IPS DF 19.7 (cell line): ENCODE measurements at regions not wholly inside any gene's neighbourhood (a gene's known extent, or its start where the extent isn't known, plus 50 kb on each side); places are given as distances from the start of the nearest gene placed in this dataset.

Experiments used
- DNase-seq: peaks from one replicate; pipeline ENCODE4 v3.0.0-alpha.2; 2013; ENCODE audit warnings: low read depth, low spot score

GRCh38 chr3:102113421-102114041 is 264.2 kb downstream of the NFKBIZ start:
- DNase-seq, result no peak

DNA sequence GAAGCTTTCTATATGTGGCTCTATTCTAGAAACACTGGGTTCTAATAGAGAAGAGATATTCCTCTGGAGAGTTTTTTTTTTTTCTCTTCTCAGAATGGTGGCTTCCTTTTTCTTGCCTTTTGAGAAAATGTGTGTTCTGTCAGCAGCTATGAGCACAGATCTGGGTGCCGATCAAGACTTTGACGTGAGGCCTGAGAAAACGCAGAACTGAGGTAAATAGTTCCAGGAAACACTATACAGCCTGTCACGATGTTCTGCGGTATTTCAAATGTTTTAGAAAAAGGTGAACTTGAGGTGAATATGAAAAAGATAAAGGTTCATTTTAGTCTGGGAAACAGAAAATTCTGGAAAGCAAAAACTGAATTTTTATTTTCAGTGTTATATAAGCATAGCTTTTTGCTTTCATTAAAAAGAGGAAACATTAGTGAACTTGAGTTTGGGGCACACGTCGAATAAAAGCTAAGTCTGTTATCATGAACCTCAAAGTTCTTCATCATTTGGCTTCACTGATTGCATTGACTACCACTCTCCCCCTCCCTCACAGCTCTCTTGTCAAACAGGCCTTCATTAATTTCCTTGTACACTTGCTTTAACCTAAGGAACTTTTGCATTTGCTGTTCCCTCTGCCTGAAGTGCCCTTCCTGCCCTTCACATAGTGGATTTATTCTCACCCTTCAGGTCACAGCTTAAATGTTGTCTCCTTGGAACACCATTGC is 265.1 kb downstream of the NFKBIZ start:
- DNase-seq, result no peak

DNA sequence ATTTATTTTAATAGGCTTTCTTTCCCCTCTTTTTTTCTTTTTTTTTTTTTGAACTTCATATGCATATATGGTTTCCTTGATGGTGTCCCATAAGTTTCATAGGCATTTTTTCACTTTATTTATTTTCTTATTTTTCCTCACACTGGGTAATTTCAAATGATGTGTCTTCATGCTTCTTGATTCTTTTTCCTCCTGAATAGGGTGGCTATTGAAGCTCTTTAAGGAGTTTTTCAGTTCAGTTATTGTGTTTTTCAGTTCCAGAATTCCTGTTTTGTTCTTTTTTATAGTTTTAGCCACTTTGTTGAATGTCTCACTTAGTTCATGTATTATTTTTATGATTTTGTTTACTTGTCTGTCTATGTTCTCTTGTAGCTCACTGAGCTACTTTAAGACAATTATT is 273.2 kb downstream of the NFKBIZ start:
- no peak for DNase-seq

GRCh38 chr3:102123590-102124190 is 274.4 kb downstream of the NFKBIZ start:
- no peak for DNase-seq

GRCh38 chr3:102124282-102124681 is 275.0 kb downstream of the NFKBIZ start:
- DNase-seq, result no peak

GRCh38 chr3:102124704-102125103 is 275.4 kb downstream of the NFKBIZ start:
- no peak for DNase-seq

- DNase-seq, result no peak
Observed at GRCh38 chr3:102125197-102125993, 276.1 kb downstream of the NFKBIZ start.

- DNase-seq, result no peak
Observed at GRCh38 chr3:102125994-102126368, 276.7 kb downstream of the NFKBIZ start.

DNA sequence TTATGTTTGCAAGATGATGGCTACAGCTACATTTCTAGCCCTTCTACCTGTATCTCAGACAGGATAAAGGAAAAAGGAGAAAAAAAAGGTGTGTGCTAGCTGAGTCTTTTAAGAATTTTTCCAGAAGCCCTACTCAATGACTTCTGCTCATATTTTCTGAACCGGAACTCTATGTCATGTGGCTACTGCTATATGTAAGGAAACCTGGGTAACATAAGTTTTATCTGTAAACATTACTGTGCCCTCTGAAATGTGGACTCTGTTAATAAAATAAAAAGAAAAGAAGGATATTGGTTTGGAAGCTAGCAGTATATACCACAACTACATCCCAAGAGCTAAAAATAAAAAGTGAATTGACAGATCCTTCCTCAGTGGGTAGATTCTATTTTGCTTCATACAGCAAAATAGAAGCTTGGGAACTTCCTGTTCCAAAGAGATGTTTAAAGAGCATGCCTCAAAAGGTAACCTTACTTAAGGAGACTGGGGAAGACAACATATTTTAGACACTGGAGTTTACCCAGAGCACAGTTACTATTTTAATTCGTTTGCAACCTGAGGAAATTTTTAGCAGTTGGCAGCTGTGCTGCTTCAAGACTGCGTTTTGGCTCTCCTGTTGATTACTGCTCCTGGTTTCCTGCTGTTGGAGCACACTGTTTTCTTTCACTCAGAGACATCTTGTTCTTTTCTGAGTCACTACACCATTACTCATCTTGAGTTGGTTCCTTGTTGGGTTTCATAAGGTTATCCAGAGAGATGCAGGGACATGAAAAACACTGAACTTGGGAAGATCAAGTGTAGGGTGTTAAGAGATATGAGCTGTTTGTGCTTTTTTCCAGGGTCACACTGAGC is 280.7 kb downstream of the NFKBIZ start:
- no peak for DNase-seq

DNA sequence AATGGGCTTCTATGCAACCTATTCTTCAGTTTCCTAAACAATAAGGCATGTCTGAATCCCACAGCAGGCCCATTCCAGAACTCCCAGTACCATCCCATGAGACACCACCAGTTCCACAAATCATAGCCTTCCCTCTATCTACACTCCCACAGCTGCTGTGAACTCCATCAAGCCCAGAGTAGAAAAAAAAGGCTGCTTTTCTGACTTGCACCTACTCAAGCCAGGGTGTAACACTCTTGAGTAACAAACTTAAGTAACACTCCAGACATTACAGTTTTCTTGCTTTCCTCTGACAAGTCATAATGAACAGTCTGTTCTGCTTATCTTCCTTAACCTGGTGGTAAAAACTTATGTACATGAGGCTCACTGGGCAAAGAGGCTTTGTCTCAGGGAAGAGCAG is 283.1 kb downstream of the NFKBIZ start:
- DNase-seq, result no peak

DNA sequence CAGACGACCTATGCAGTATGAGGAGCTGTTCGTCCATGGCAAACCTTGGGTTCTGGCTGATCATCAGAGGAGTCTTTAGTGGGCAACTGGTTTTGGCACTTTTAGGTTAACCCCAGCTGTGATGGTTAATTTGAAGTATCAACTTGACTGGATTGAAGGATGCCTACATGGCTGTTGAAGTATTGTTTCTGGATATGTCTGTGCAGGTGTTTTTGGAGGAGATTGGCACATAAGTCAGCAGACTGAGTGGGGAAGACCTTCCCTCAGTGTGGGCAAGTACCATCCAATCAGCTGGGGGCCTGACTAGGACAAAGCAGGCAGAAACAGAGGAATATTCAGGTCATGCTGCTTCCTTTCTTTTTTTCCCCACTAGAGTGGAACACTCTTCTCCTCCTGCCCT is 284.1 kb downstream of the NFKBIZ start:
- no peak for DNase-seq

DNA sequence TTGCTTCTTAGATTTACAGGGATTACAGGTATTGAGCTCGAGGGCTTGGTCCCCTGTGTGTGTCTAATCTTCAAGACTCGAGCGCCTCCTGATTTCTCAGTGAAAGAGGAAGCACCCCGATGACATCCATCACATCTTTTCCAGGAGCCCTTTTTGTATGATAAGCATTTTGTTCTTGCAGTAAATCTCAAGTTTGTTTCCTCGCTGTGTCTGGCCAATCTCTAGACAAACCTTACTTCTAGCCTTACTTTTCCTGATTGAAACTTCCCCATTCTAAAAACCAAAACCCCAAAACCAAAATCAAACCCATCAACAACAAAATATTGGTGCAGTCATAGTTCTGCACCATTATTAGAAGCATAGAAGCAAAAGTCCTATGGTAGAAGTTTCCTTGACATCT is 286.0 kb downstream of the NFKBIZ start:
- DNase-seq, result no peak

GRCh38 chr3:102136183-102136582 is 286.9 kb downstream of the NFKBIZ start:
- no peak for DNase-seq

- no peak for DNase-seq
Observed at GRCh38 chr3:102140116-102140515, 290.8 kb downstream of the NFKBIZ start.

- DNase-seq, result no peak
Observed at GRCh38 chr3:102141096-102141927, 292.0 kb downstream of the NFKBIZ start.

DNA sequence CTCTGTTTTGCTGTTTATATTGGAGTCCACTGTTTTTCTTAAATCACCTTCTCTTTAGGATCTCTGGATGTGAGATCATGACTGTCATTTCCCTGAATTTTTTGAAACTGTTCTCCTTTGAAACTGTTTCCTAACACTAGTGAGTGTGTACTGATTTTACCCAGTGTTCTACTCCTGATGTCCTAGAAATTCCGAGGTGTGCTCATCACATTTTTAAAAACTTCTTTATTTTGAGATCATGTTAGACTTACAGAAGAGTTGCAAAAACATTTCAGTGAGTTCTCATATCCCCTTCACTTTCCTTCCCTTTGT is 292.6 kb downstream of the NFKBIZ start:
- DNase-seq, result no peak

GRCh38 chr3:102142379-102143060 is 292.3 kb upstream of the ZPLD1 start:
- DNase-seq, result no peak

GRCh38 chr3:102143536-102143935 is 291.3 kb upstream of the ZPLD1 start:
- no peak for DNase-seq

DNA sequence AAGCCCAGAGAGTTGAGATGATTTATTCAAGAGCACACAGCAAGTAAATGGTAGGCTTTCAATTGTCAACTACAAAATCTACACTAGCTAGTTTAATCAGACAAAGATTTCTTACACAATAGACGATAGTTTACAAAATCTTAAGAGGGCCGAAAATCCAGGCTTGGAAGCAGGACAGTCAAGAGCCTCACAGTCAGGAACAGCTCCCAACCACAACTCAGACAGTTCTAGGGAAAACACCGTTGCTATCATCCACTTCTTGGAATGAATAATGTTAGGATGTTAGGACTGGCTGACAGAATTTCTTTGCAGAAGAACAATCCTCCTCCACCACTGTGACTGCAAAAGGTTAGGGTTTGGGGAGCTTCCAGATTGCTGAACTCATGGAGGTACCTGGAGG is 290.8 kb upstream of the ZPLD1 start:
- no peak for DNase-seq
